ENCODE measurements at regions not wholly inside any gene's neighbourhood (a gene's known extent, or its start where the extent isn't known, plus 50 kb on each side); places are given as distances from the start of the nearest gene placed in this dataset.

GRCh38 chr4:133624744-133625143, 475.6 kb downstream of the PCDH10 start:
- TF ChIP-seq CTCF (IDR thresholded peaks at IDR 0.05) (no peak), POLR2A (IDR thresholded peaks at IDR 0.05) (no peak), EP300 (IDR thresholded peaks at IDR 0.05) (no peak), POLR2AphosphoS5 (IDR thresholded peaks at IDR 0.05) (no peak)
